ENCODE measurements at regions not wholly inside any gene's neighbourhood (a gene's known extent, or its start where the extent isn't known, plus 50 kb on each side); places are given as distances from the start of the nearest gene placed in this dataset.

- no peak for TF ChIP-seq CTCF (IDR thresholded peaks at IDR 0.05)
These were observed 378.3 kb downstream of the DUSP6 start for GRCh38 chr12:88973998-88974397.

GRCh38 chr12:88970740-88971139 is 381.6 kb downstream of the DUSP6 start:
- no peak for TF ChIP-seq CTCF (IDR thresholded peaks at IDR 0.05)

- no peak for TF ChIP-seq CTCF (IDR thresholded peaks at IDR 0.05)
These were observed 383.2 kb downstream of the DUSP6 start for GRCh38 chr12:88969127-88969526.

- no peak for TF ChIP-seq CTCF (IDR thresholded peaks at IDR 0.05)
These were observed 380.1 kb upstream of the KITLG start for GRCh38 chr12:88960213-88960878.

- no peak for TF ChIP-seq CTCF (IDR thresholded peaks at IDR 0.05)
These were observed 378.7 kb upstream of the KITLG start for GRCh38 chr12:88958946-88959345.

GRCh38 chr12:88958153-88958552 is 377.9 kb upstream of the KITLG start:
- no peak for TF ChIP-seq CTCF (IDR thresholded peaks at IDR 0.05)

GRCh38 chr12:88957358-88957757 is 377.1 kb upstream of the KITLG start:
- no peak for TF ChIP-seq CTCF (IDR thresholded peaks at IDR 0.05)

GRCh38 chr12:88955531-88955930 is 375.3 kb upstream of the KITLG start:
- no peak for TF ChIP-seq CTCF (IDR thresholded peaks at IDR 0.05)
